ENCODE measurements at regions not wholly inside any gene's neighbourhood (a gene's known extent, or its start where the extent isn't known, plus 50 kb on each side); places are given as distances from the start of the nearest gene placed in this dataset.

DNA sequence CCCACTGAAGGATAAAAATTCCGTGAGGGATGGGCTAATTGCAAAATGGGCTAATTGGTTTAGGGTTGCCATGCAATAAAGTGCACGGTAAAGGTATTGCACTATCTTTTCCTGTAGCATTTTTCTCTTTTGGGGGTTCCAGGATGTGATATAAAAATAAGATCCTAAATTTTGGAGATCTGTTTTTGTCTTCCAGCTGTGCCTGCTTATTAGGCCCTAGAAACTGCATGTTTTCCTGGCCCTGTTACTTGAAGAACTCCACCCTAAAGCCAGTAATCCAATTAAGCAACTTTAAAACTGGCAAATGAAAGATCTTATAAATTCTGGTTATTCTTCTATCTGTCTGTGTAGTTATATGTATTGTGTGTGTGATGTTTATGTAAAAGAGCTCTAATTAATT lies 2489.6 kb downstream of the PCDH9 start:
- WGBS (ENCODE audit: low lambda C conversion rate), result 0% methylated on average over 2 of the region's 2 CpGs
- Histone ChIP-seq H3K9me3 (ENCODE audit: low read length) (peaks cover 20% of the 10 kb centered on the region), H3K79me2 (ENCODE audit: insufficient read depth, low read length) (no peaks in the 10 kb centered on the region), H3K4me2 (ENCODE audit: low read depth, low read length) (no peak overlapping the region), H3K4me1 (ENCODE audit: insufficient read depth, low read length) (no peaks in the 10 kb centered on the region), H3K36me3 (replicated peaks in 1 of 2; ENCODE audit: control insufficient read depth in 1 of 2, insufficient read depth in 2 of 2, low read length in 2 of 2) (no peaks in the 10 kb centered on the region), H3K27me3 (ENCODE audit: control insufficient read depth in 1 of 2, insufficient read depth in 2 of 2, low read length in 2 of 2) (no peaks in the 10 kb centered on the region), H3K9ac (ENCODE audit: insufficient read depth, low read depth, low read length) (no peak overlapping the region), H3K27ac (ENCODE audit: extremely low read length, insufficient read depth, low read length) (no peak overlapping the region), H2AFZ (ENCODE audit: low read length) (no peak overlapping the region), H3K4me3 (replicated peaks in 1 of 3; ENCODE audit: insufficient read depth in 1 of 3, low read depth in 2 of 3, low read length in 3 of 3) (no peak overlapping the region), H4K20me1 (ENCODE audit: insufficient read depth, low read length) (no peaks in the 10 kb centered on the region)
- ChIA-PET CTCF (ENCODE audit: low intra/inter-chr PET ratio, low total read pairs) (no interaction called here), POLR2A (no interaction called here)
- ATAC-seq, result no peak
- FAIRE-seq, result no peak
- in situ Hi-C loops (cut with HindIII; ENCODE audit: extremely low pct_ligation_motif_present, low pct_unique_long_range_greater_than_20kb) (no loop called here), intact Hi-C loops (cut with micrococcal nuclease; ENCODE audit: unreplicated experiment) (no loop called here)
- BruUV-seq (replicated peaks), result no TSS peak
- DNase-seq (ENCODE audit: low spot score), result no peak
- no peak for TF ChIP-seq AGO2 (optimal IDR thresholded peaks at IDR 0.05; ENCODE audit: low read depth, low read length)
- no peak for TF ChIP-seq PAF1 (CRISPR knock-in tag; IDR thresholded peaks at IDR 0.05)
- TF ChIP-seq ELF1 (CRISPR knock-in tag; IDR thresholded peaks at IDR 0.05), result no peak
- no peak for TF ChIP-seq HOXA3 (CRISPR knock-in tag; IDR thresholded peaks at IDR 0.05)
- TF ChIP-seq ZNF740 (CRISPR knock-in tag; IDR thresholded peaks at IDR 0.05), result no peak
- no peak for TF ChIP-seq FOXP1 (IDR thresholded peaks at IDR 0.05)
- TF ChIP-seq FOXP1 (CRISPR knock-in tag; IDR thresholded peaks at IDR 0.05), result no peak
- TF ChIP-seq ZNF792 (CRISPR knock-in tag; IDR thresholded peaks at IDR 0.05), result no peak
- no peak for TF ChIP-seq SRY (CRISPR knock-in tag; IDR thresholded peaks at IDR 0.05)
- TF ChIP-seq MYC (CRISPR knock-in tag; IDR thresholded peaks at IDR 0.05; ENCODE audit: borderline replicate concordance), result no peak
- no peak for TF ChIP-seq ZNF280D (CRISPR knock-in tag; IDR thresholded peaks at IDR 0.05)
- TF ChIP-seq ZNF430 (CRISPR knock-in tag; IDR thresholded peaks at IDR 0.05), result no peak
- no peak for TF ChIP-seq ZNF589 (CRISPR knock-in tag; conservative IDR thresholded peaks at IDR 0.05)
- TF ChIP-seq ZNF703 (CRISPR knock-in tag; IDR thresholded peaks at IDR 0.05; ENCODE audit: borderline replicate concordance), result no peak
